ENCODE measurements at regions not wholly inside any gene's neighbourhood (a gene's known extent, or its start where the extent isn't known, plus 50 kb on each side); places are given as distances from the start of the nearest gene placed in this dataset.

- Histone ChIP-seq H3K4me1 (replicated peaks in 1 of 2) (no peaks in the 10 kb centered on the region), H3K27ac (no peak overlapping the region), H3K4me3 (no peak overlapping the region)
- in situ Hi-C loops (cut with MboI; ENCODE audit: low pct_unique_long_range_greater_than_20kb in 2 of 9, low sequenced_read_pairs in 9 of 9, unreplicated experiment in 9 of 9): loop anchor here in 3 of 9 experiments (25.0 kb wide), 3 partner anchors 249 to 499 kb away; partner anchors contain the start of gene TMEM220 (in 1 of the 3)
- no peak for ATAC-seq (replicated peaks in 6 of 8)
- 13% methylated on average over 1 of the region's 1 CpG; no CpG with 5 or more reads in 9 of the 10 experiments for WGBS, 10 experiments
Observed at GRCh38 chr17:11135819-11136218, 105.2 kb upstream of the SHISA6 start.

GRCh38 chr17:11130367-11130766 is 110.6 kb upstream of the SHISA6 start:
- no peak for ATAC-seq (replicated peaks in 6 of 8)
- Histone ChIP-seq H3K27ac (no peak overlapping the region), H3K4me1 (replicated peaks in 1 of 2) (no peaks in the 10 kb centered on the region), H3K4me3 (no peak overlapping the region)
- in situ Hi-C loops (cut with MboI; ENCODE audit: low pct_unique_long_range_greater_than_20kb in 2 of 9, low sequenced_read_pairs in 9 of 9, unreplicated experiment in 9 of 9): loop anchor here in 3 of 9 experiments (25.0 kb wide), 3 partner anchors 243 to 493 kb away; partner anchors contain the start of gene TMEM220 (in 1 of the 3)
- 0 to 100% (median 13%) methylated on average over 1 to 4 of the region's 4 CpGs; no CpG with 5 or more reads in 4 of the 10 experiments for WGBS, 10 experiments

GRCh38 chr17:11122908-11123307 is 118.1 kb upstream of the SHISA6 start:
- no peak overlapping the region for H3K4me3 ChIP-seq
- no peak for ATAC-seq (replicated peaks in 6 of 8)
- no peak overlapping the region for H3K27ac ChIP-seq
- in situ Hi-C loops (cut with MboI; ENCODE audit: low pct_unique_long_range_greater_than_20kb in 2 of 9, low sequenced_read_pairs in 9 of 9, unreplicated experiment in 9 of 9): loop anchor here in 1 of 9 experiments (25.0 kb wide), 1 partner anchor 111 kb away; no protein-coding TSS in a partner anchor
- 0 to 100% (median 81%) methylated on average over 1 to 5 of the region's 5 CpGs; no CpG with 5 or more reads in 3 of the 10 experiments for WGBS, 10 experiments
- no peaks in the 10 kb centered on the region for H3K4me1 ChIP-seq (replicated peaks in 1 of 2)

- in situ Hi-C loops (cut with MboI; ENCODE audit: low pct_unique_long_range_greater_than_20kb in 2 of 9, low sequenced_read_pairs in 9 of 9, unreplicated experiment in 9 of 9): loop anchor here in 1 of 9 experiments (25.0 kb wide), 1 partner anchor 109 kb away; no protein-coding TSS in a partner anchor
- 1 to 74% (median 26%) methylated on average over 5 to 10 of the region's 10 CpGs; no CpG with 5 or more reads in 1 of the 10 experiments for WGBS, 10 experiments
- Histone ChIP-seq H3K27ac (no peak overlapping the region), H3K4me1 (replicated peaks in 1 of 2) (no peaks in the 10 kb centered on the region), H3K4me3 (no peak overlapping the region)
- no peak for ATAC-seq (replicated peaks in 6 of 8)
Observed at GRCh38 chr17:11121341-11121985, 119.5 kb upstream of the SHISA6 start.

GRCh38 chr17:11109106-11109505 is 131.9 kb upstream of the SHISA6 start:
- in situ Hi-C loops (cut with MboI; ENCODE audit: low pct_unique_long_range_greater_than_20kb in 2 of 9, low sequenced_read_pairs in 9 of 9, unreplicated experiment in 9 of 9): loop anchor here in 1 of 9 experiments (25.0 kb wide), 1 partner anchor 97 kb away; no protein-coding TSS in a partner anchor

GRCh38 chr17:11105141-11105540 is 135.9 kb upstream of the SHISA6 start:
- Histone ChIP-seq H3K4me3 (no peak overlapping the region), H3K4me1 (replicated peaks in 1 of 2) (no peaks in the 10 kb centered on the region), H3K27ac (no peak overlapping the region)
- no peak for ATAC-seq (replicated peaks in 6 of 8)
- in situ Hi-C loops (cut with MboI; ENCODE audit: low pct_unique_long_range_greater_than_20kb in 2 of 9, low sequenced_read_pairs in 9 of 9, unreplicated experiment in 9 of 9): loop anchor here in 1 of 9 experiments (25.0 kb wide), 1 partner anchor 93 kb away; no protein-coding TSS in a partner anchor

More at GRCh38 chr17:11109106-11109505, 131.9 kb upstream of the SHISA6 start:
- Histone ChIP-seq H3K4me1 (replicated peaks in 1 of 2) (no peaks in the 10 kb centered on the region), H3K27ac (no peak overlapping the region), H3K4me3 (no peak overlapping the region)
- WGBS, 10 experiments: 0 to 86% (median 23%) methylated on average over 1 to 4 of the region's 4 CpGs; no CpG with 5 or more reads in 2 of the 10 experiments
- no peak for ATAC-seq (replicated peaks in 6 of 8)

GRCh38 chr17:11097121-11097520 is 143.9 kb upstream of the SHISA6 start:
- Histone ChIP-seq H3K4me3 (no peak overlapping the region), H3K27ac (no peak overlapping the region), H3K4me1 (replicated peaks in 1 of 2) (no peaks in the 10 kb centered on the region)
- WGBS, 10 experiments: 0 to 100% (median 60%) methylated on average over 1 to 3 of the region's 3 CpGs; no CpG with 5 or more reads in 1 of the 10 experiments
- ATAC-seq (replicated peaks in 6 of 8): no peak
- in situ Hi-C loops (cut with MboI; ENCODE audit: low pct_unique_long_range_greater_than_20kb in 2 of 9, low sequenced_read_pairs in 9 of 9, unreplicated experiment in 9 of 9): no loop called here

- H3K27ac ChIP-seq: no peak overlapping the region
- in situ Hi-C loops (cut with MboI; ENCODE audit: low pct_unique_long_range_greater_than_20kb in 2 of 9, low sequenced_read_pairs in 9 of 9, unreplicated experiment in 9 of 9): no loop called here
- H3K4me3 ChIP-seq: no peak overlapping the region
- H3K4me1 ChIP-seq (replicated peaks in 1 of 2): no peaks in the 10 kb centered on the region
- WGBS, 10 experiments: 0 to 99% (median 83%) methylated on average over 3 to 10 of the region's 14 CpGs; no CpG with 5 or more reads in 1 of the 10 experiments
- no peak for ATAC-seq (replicated peaks in 6 of 8)
Observed at GRCh38 chr17:11094331-11094730, 146.7 kb upstream of the SHISA6 start.

GRCh38 chr17:11086646-11087340 is 154.2 kb upstream of the SHISA6 start:
- no peak overlapping the region for H3K4me3 ChIP-seq
- WGBS, 10 experiments: 3 to 86% (median 65%) methylated on average over 2 to 8 of the region's 8 CpGs
- no peaks in the 10 kb centered on the region for H3K4me1 ChIP-seq (replicated peaks in 1 of 2)
- ATAC-seq (replicated peaks in 6 of 8): peak in 1 of 8 experiments; percentile 71
- no peak overlapping the region for H3K27ac ChIP-seq
- in situ Hi-C loops (cut with MboI; ENCODE audit: low pct_unique_long_range_greater_than_20kb in 2 of 9, low sequenced_read_pairs in 9 of 9, unreplicated experiment in 9 of 9): no loop called here

GRCh38 chr17:11082559-11082958 is 158.5 kb upstream of the SHISA6 start:
- no peak for ATAC-seq (replicated peaks in 6 of 8)
- H3K4me3 ChIP-seq: no peak overlapping the region
- in situ Hi-C loops (cut with MboI; ENCODE audit: low pct_unique_long_range_greater_than_20kb in 2 of 9, low sequenced_read_pairs in 9 of 9, unreplicated experiment in 9 of 9): no loop called here

GRCh38 chr17:11081342-11081741 is 159.7 kb upstream of the SHISA6 start:
- H3K27ac ChIP-seq: no peak overlapping the region
- H3K4me1 ChIP-seq (replicated peaks in 1 of 2): no peaks in the 10 kb centered on the region
- in situ Hi-C loops (cut with MboI; ENCODE audit: low pct_unique_long_range_greater_than_20kb in 2 of 9, low sequenced_read_pairs in 9 of 9, unreplicated experiment in 9 of 9): no loop called here
- no peak overlapping the region for H3K4me3 ChIP-seq
- WGBS, 10 experiments: 10 to 95% (median 86%) methylated on average over 1 to 3 of the region's 3 CpGs; no CpG with 5 or more reads in 3 of the 10 experiments
- ATAC-seq (replicated peaks in 6 of 8): no peak

More at GRCh38 chr17:11082559-11082958, 158.5 kb upstream of the SHISA6 start:
- Histone ChIP-seq H3K27ac (no peak overlapping the region), H3K4me1 (replicated peaks in 1 of 2) (no peaks in the 10 kb centered on the region)

GRCh38 chr17:11077673-11078072 is 163.3 kb upstream of the SHISA6 start:
- no peak for ATAC-seq (replicated peaks in 6 of 8)
- no peak overlapping the region for H3K4me3 ChIP-seq
- in situ Hi-C loops (cut with MboI; ENCODE audit: low pct_unique_long_range_greater_than_20kb in 2 of 9, low sequenced_read_pairs in 9 of 9, unreplicated experiment in 9 of 9): no loop called here
- H3K4me1 ChIP-seq (replicated peaks in 1 of 2): no peaks in the 10 kb centered on the region
- WGBS, 10 experiments: 0 to 100% (median 100%) methylated on average over 1 of the region's 1 CpG; no CpG with 5 or more reads in 3 of the 10 experiments
- H3K27ac ChIP-seq: no peak overlapping the region

GRCh38 chr17:11074451-11074850 is 166.6 kb upstream of the SHISA6 start:
- WGBS, 10 experiments: 0 to 80% (median 38%) methylated on average over 1 to 2 of the region's 2 CpGs; no CpG with 5 or more reads in 4 of the 10 experiments
- no peak for ATAC-seq (replicated peaks in 6 of 8)
- Histone ChIP-seq H3K4me1 (replicated peaks in 1 of 2) (no peaks in the 10 kb centered on the region), H3K27ac (no peak overlapping the region), H3K4me3 (no peak overlapping the region)
- in situ Hi-C loops (cut with MboI; ENCODE audit: low pct_unique_long_range_greater_than_20kb in 2 of 9, low sequenced_read_pairs in 9 of 9, unreplicated experiment in 9 of 9): no loop called here
